H9 (cell line): ENCODE measurements at regions not wholly inside any gene's neighbourhood (a gene's known extent, or its start where the extent isn't known, plus 50 kb on each side); places are given as distances from the start of the nearest gene placed in this dataset.

ENCODE experiments used
- DNase-seq: peaks from one replicate; pipeline ENCODE4 v3.0.0-alpha.2; 2017
- H2AFZ ChIP-seq: one replicate; pipeline ENCODE4 v1.6.1; 2013; ENCODE audit warnings: mild to moderate bottlenecking, low read length, control low read depth, moderate library complexity
- H2AK5ac ChIP-seq: 2 replicates; pipeline ENCODE4 v1.6.1; 2013; ENCODE audit warnings: low read length, control low read depth, mixed read lengths; ENCODE audit not compliant: insufficient read length
- H2BK120ac ChIP-seq: one replicate; pipeline ENCODE4 v1.6.1; 2013; ENCODE audit warnings: low read depth, mild to moderate bottlenecking, low read length, control low read depth, inconsistent platforms; ENCODE audit not compliant: poor library complexity, severe bottlenecking
- H2BK12ac ChIP-seq: 2 replicates; pipeline ENCODE4 v1.6.1; 2013; ENCODE audit warnings: low read length, control low read depth, mixed read lengths, low read depth; ENCODE audit not compliant: insufficient read length
- H2BK15ac ChIP-seq: 2 replicates; pipeline ENCODE4 v1.6.1; 2013; ENCODE audit warnings: low read depth, low read length, control low read depth
- H2BK20ac ChIP-seq: one replicate; pipeline ENCODE4 v1.6.1; 2013; ENCODE audit warnings: low read depth, mild to moderate bottlenecking, low read length, control low read depth, inconsistent platforms; ENCODE audit not compliant: poor library complexity, severe bottlenecking
- H2BK5ac ChIP-seq: 2 replicates; pipeline ENCODE4 v1.6.1; 2013; ENCODE audit warnings: low read length, control low read depth, mixed read lengths; ENCODE audit not compliant: insufficient read length
- H3K14ac ChIP-seq: 2 replicates; pipeline ENCODE4 v1.6.1; 2013; ENCODE audit warnings: low read length, control low read depth; ENCODE audit not compliant: insufficient read depth
- H3K18ac ChIP-seq: 2 replicates; pipeline ENCODE4 v1.6.1; 2013; ENCODE audit warnings: low read depth, mild to moderate bottlenecking, mixed read lengths, low read length, control low read depth; ENCODE audit not compliant: insufficient read length
- H3K23ac ChIP-seq: 2 replicates; pipeline ENCODE4 v1.6.1; 2013; ENCODE audit warnings: low read length, control low read depth, mixed read lengths, low read depth; ENCODE audit not compliant: insufficient read length
- H3K23me2 ChIP-seq: 2 replicates; pipeline ENCODE4 v1.6.1; 2013; ENCODE audit warnings: low read depth, mild to moderate bottlenecking, mixed read lengths, low read length, control low read depth; ENCODE audit not compliant: insufficient read length, poor library complexity, severe bottlenecking
- H3K27ac ChIP-seq: 2 replicates; pipeline ENCODE4 v1.5.1; 2013; ENCODE audit warnings: low read length, control low read depth, mixed read lengths, low read depth; ENCODE audit not compliant: insufficient read length
- H3K27me3 ChIP-seq: 2 replicates; pipeline ENCODE4 v1.6.1; 2013; ENCODE audit warnings: low read length, control low read depth, inconsistent platforms; ENCODE audit not compliant: insufficient read depth
- H3K4ac ChIP-seq: 2 replicates; pipeline ENCODE4 v1.6.1; 2013; ENCODE audit warnings: low read depth, mild to moderate bottlenecking, control low read depth, inconsistent platforms, low read length, moderate library complexity
- H3K4me1 ChIP-seq: 2 replicates; pipeline ENCODE4 v1.6.1; 2013; ENCODE audit warnings: low read length, control low read depth, inconsistent platforms; ENCODE audit not compliant: insufficient read depth
- H3K4me2 ChIP-seq: 2 replicates; pipeline ENCODE4 v1.6.1; 2013; ENCODE audit warnings: low read length, control low read depth, mixed read lengths; ENCODE audit not compliant: insufficient read length, insufficient read depth
- H3K56ac ChIP-seq: 2 replicates; pipeline ENCODE4 v1.6.1; 2013; ENCODE audit warnings: low read depth, mild to moderate bottlenecking, mixed read lengths, low read length, control low read depth; ENCODE audit not compliant: insufficient read length
- H3K79me1 ChIP-seq: 2 replicates; pipeline ENCODE4 v1.6.1; 2013; ENCODE audit warnings: low read depth, mild to moderate bottlenecking, moderate library complexity, low read length, control low read depth, inconsistent platforms; ENCODE audit not compliant: insufficient read depth, poor library complexity, severe bottlenecking
- H3K79me2 ChIP-seq: 2 replicates; pipeline ENCODE4 v1.6.1; 2013; ENCODE audit warnings: low read length, control low read depth, inconsistent platforms; ENCODE audit not compliant: insufficient read depth
- H3K9ac ChIP-seq: 2 replicates; pipeline ENCODE4 v1.6.1; 2013; ENCODE audit warnings: low read length, control low read depth, mixed read lengths; ENCODE audit not compliant: insufficient read length; ENCODE audit errors: extremely low read depth
- H3K9me3 ChIP-seq: one replicate; pipeline ENCODE4 v1.6.1; 2013; ENCODE audit warnings: low read depth, low read length, inconsistent platforms; ENCODE audit not compliant: control insufficient read depth
- H3T11ph ChIP-seq: one replicate; pipeline ENCODE4 v1.6.1; 2013; ENCODE audit warnings: mild to moderate bottlenecking, low read length, control low read depth, inconsistent platforms
- H4K20me1 ChIP-seq: one replicate; pipeline ENCODE4 v1.6.1; 2013; ENCODE audit not compliant: control insufficient read depth, insufficient read length, insufficient read depth
- H4K5ac ChIP-seq: 2 replicates; pipeline ENCODE4 v1.6.1; 2013; ENCODE audit warnings: low read depth, mild to moderate bottlenecking, mixed read lengths, low read length, control low read depth; ENCODE audit not compliant: insufficient read length
- H4K8ac ChIP-seq: replicated peaks from 2 replicates; pipeline ENCODE4 v1.6.1; 2013; ENCODE audit warnings: low read length, control low read depth, mixed read lengths, low read depth; ENCODE audit not compliant: insufficient read length
- H4K91ac ChIP-seq: 2 replicates; pipeline ENCODE4 v1.6.1; 2013; ENCODE audit warnings: low read depth, mild to moderate bottlenecking, moderate library complexity, mixed read lengths, low read length, control low read depth; ENCODE audit not compliant: insufficient read length
- H3K27ac Mint-ChIP-seq, 3 experiments: 2 replicates in 2 of 3; 3 replicates in 1 of 3; pipeline ENCODE4 v1.8.0; 2020 to 2021; ENCODE audit warnings: mixed read lengths in 3 of 3, mild to moderate bottlenecking in 1 of 3, moderate library complexity in 1 of 3
- H3K27me3 Mint-ChIP-seq: 2 replicates; pipeline ENCODE4 v1.8.0; 2021; ENCODE audit warnings: low read depth, mild to moderate bottlenecking, moderate library complexity, mixed read lengths
- H3K36me3 Mint-ChIP-seq, 3 experiments: 2 replicates in 2 of 3; 3 replicates in 1 of 3; pipeline ENCODE4 v1.8.0; 2020 to 2021; ENCODE audit warnings: low read depth in 3 of 3, mixed read lengths in 3 of 3; ENCODE audit not compliant: insufficient read depth in 1 of 3
- H3K4me1 Mint-ChIP-seq, 2 experiments: 2 replicates each; pipeline ENCODE4 v1.8.0; 2020; ENCODE audit warnings: mixed read lengths in 2 of 2
- H3K4me3 Mint-ChIP-seq, 2 experiments: 2 replicates in 1 of 2; 3 replicates in 1 of 2; pipeline ENCODE4 v1.8.0; 2020 to 2021; ENCODE audit warnings: mild to moderate bottlenecking in 2 of 2, mixed read lengths in 2 of 2, moderate library complexity in 1 of 2
- H3K9me3 Mint-ChIP-seq, 2 experiments: 2 replicates in 1 of 2; 3 replicates in 1 of 2; pipeline ENCODE4 v1.8.0; 2020; ENCODE audit warnings: mild to moderate bottlenecking in 2 of 2, mixed read lengths in 2 of 2, moderate library complexity in 1 of 2
- CTCF ChIP-seq: fragments of 200-600 bp; sonication (generic); conservative IDR thresholded peaks from 3 replicates; pipeline ENCODE4 v1.8.0; 2021; ENCODE audit warnings: antibody characterized with exemption, mild to moderate bottlenecking
- WGBS: extraction: QIAGEN DNeasy Blood & Tissue Kit; methylation state at CpG from one replicate; pipeline ENCODE4 v1.1.7; 2013; ENCODE audit warnings: missing lambda C conversion rate, low lambda C conversion rate, mixed read lengths; ENCODE audit not compliant: insufficient read length; ENCODE audit errors: extremely low coverage; 5-methylcytosine and 5-hydroxymethylcytosine counted together

DNA sequence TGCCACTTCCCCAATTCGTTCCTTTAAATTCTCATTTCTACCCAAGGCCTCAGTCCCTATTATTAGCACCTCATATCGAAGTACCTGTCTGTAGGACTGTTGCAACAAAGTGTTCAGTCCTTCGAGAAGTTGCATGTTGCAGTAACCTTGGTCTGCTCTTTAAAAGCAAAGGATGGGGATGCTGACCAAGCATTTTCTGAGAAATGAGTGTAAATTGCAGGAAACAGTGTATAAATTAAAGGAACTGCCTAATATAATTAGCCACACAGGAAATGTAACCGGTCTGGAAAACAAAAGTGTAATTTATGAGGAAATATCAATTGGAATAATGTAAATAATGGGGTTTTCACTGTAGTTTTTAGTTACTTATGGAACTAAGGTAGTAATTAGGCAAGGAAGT is 261.9 kb upstream of the ARID1B start:
- Mint-ChIP-seq H3K4me3 (no peak overlapping the region), H3K36me3 (peaks cover 0 to 13% (median 0%) of the 10 kb centered on the region in 3 experiments; a peak in 2 of 7 replicates), H3K4me1 (no peaks in the 10 kb centered on the region), H3K9me3 (peaks cover 7 to 10% of the 10 kb centered on the region in 2 experiments; a peak in 4 of 5 replicates), H3K27ac (no peak overlapping the region), H3K27me3 (no peaks in the 10 kb centered on the region)
- Histone ChIP-seq H2BK20ac (no peak overlapping the region), H3K79me2 (no peaks in the 10 kb centered on the region), H3K9ac (no peak overlapping the region), H3K27ac (no peak overlapping the region), H3K23me2 (no peaks in the 10 kb centered on the region), H4K5ac (no peak overlapping the region), H2AK5ac (no peak overlapping the region), H2BK120ac (no peak overlapping the region), H2BK5ac (no peak overlapping the region), H3K56ac (no peak overlapping the region), H4K20me1 (no peaks in the 10 kb centered on the region), H3K14ac (no peak overlapping the region), H2BK15ac (no peak overlapping the region), H3K79me1 (no peaks in the 10 kb centered on the region), H2AFZ (no peak overlapping the region), H4K91ac (no peak overlapping the region), H3K9me3 (no peaks in the 10 kb centered on the region), H3K18ac (no peak overlapping the region), H3K4me1 (no peaks in the 10 kb centered on the region), H4K8ac (no peak overlapping the region), H3K4ac (no peak overlapping the region), H3K4me2 (no peak overlapping the region), H2BK12ac (no peak overlapping the region), H3T11ph (no peak overlapping the region), H3K27me3 (no peaks in the 10 kb centered on the region), H3K23ac (no peak overlapping the region)
- TF ChIP-seq CTCF, result no peak
- no CpG with 5 or more reads among the region's 4 CpGs for WGBS
- no peak for DNase-seq
